CD1c-positive myeloid dendritic cell (primary cell): ENCODE measurements at regions not wholly inside any gene's neighbourhood (a gene's known extent, or its start where the extent isn't known, plus 50 kb on each side); places are given as distances from the start of the nearest gene placed in this dataset.
"Not testable (repeated sequence)": the region's sequence is repeated elsewhere in the genome, so short reads cannot be mapped to it uniquely, and the experiment has no call there.

Experiments
- DNase-seq: peaks from one replicate; pipeline ENCODE4 v3.0.0-alpha.2; 2016; ENCODE audit errors: extremely low spot score

DNA sequence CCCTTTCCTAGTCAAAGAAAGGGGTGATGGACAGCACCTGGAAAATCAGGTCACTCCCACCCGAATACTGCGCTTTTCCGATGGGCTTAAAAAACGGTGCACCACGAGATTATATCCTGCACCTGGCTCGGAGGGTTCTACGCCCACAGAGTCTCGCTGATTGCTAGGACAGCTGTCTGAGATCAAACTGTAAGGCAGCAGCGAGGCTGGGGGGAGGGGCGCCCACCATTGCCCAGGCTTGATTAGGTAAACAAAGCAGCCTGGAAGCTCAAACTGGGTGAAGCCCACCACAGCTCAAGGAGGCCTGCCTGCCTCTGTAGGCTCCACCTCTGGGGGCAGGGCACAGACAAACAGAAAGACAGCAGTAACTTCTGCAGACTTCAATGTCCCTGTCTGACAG lies 783.4 kb downstream of the NSUN3 start:
- not testable (repeated sequence) for DNase-seq

DNA sequence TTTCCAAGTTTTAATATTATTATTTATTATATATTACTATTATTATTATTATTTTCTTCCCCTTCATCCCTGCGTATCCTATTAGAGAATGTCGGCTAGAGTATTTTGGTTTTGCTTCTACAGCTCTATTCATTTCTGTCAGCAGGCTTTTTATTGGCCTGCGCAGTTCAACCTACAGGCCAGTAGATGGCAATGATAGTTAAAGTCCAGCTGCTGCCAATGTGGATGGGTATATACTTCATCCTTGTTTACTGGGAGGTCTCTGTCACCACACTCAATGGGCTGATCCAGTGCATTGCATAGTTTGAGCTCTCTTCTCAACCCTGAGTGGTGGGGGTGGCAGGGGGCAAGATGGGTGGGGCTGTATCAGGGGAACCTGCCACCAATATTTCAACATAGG lies 799.8 kb downstream of the NSUN3 start:
- DNase-seq, result no peak

- no peak for DNase-seq
These were observed 806.2 kb downstream of the NSUN3 start for GRCh38 chr3:94869059-94869547.

- DNase-seq, result no peak
These were observed 810.9 kb downstream of the NSUN3 start for GRCh38 chr3:94873751-94874150.

GRCh38 chr3:94875149-94875548 lies 812.3 kb downstream of the NSUN3 start:
- no peak for DNase-seq

- DNase-seq, result no peak
These were observed 824.2 kb downstream of the NSUN3 start for GRCh38 chr3:94887065-94887464.

DNA sequence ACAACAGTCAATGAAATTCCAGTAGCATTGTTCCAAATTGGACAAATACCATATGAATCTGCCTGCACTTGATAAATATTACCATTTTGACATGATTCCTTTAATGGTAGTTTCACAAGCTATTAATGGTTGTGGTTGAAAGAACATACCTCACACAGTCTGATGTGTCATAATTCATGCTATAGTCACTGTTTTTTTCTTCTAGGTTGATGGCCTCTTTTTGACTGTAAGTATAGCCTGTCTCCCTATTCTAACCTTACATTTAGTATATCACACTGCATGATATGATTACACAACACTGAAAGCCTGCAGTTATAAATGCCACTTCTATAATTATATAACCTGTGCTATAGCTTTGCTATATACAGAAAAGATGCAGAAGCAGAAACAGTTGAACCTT lies 834.1 kb downstream of the NSUN3 start:
- DNase-seq, result no peak

GRCh38 chr3:94904156-94904674 lies 841.4 kb downstream of the NSUN3 start:
- DNase-seq, result no peak

DNA sequence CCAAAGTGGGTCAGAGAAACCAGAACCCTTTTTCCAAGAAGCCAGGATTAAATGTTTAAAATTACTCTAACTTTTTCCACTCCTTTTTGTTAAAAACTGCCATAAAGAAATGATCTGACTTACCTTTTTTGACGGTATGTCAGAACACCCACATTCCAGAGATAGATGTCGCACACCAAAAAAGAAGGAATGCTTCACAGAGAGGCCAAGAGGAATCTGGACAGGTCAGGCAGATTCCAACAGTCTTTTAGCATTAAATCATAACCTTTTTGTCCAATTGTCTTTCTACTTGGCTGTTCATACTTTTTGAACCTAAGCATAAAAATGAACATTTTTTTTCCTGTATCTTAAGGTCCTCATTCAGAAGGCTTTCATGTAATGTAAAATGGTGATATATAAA lies 846.9 kb downstream of the NSUN3 start:
- DNase-seq, result no peak

DNA sequence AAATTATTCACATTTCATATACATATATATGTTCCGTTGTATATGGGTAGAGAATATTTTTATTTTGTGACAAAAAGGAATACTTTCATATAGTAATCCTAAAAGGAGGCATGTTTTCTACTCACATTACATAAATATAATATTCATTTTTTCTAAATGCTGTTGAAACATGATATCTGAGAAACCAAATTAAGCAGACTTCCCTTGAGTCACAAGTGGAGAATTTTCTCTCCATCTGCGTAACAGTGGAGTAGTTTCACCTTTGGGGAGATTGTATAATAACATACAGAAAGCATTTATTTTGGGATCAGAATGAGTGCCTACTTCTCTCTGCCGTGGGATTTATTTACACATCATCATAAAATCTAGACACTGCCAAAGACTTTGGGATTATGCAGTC lies 849.8 kb downstream of the NSUN3 start:
- no peak for DNase-seq

GRCh38 chr3:94927175-94927574 lies 864.3 kb downstream of the NSUN3 start:
- DNase-seq, result no peak

GRCh38 chr3:94928921-94929320 lies 866.1 kb downstream of the NSUN3 start:
- no peak for DNase-seq

DNA sequence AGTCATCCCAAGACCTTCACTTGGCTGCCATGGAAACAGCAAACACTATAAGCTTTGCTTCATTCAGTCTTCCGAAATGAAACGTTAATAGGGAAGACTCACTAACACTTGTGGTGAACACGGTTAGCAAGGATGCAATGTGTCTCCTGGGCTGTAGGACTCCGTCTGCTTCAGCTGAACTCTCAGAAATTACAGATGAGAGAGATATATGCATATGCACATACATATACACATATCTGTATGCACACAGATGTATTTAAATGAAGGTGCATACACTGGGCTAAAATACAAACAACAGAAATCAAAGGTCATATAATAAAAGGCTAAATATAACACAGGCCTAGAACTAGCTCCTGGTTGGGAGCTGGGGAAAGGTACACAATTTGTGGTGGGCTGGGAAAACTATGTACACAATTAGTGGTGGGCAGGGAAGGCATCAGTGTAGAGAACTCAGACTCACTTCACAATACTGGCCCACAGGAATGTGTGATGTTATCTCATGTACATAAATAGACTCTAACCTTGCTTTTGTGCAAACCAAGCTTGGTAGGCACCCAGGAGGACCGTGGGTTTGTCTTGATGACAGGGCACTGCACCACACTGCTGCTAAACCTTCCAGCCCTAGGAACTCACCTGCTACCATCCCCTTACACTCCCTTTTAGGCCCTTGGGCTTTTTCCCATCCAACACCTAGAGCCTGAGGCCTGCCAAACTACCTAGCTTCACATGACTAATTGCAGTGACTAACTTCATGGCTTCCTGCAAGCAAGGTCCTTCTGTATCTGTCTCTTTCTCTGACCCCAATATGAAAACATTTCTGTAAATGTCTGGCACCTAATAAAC lies 873.1 kb downstream of the NSUN3 start:
- no peak for DNase-seq

DNA sequence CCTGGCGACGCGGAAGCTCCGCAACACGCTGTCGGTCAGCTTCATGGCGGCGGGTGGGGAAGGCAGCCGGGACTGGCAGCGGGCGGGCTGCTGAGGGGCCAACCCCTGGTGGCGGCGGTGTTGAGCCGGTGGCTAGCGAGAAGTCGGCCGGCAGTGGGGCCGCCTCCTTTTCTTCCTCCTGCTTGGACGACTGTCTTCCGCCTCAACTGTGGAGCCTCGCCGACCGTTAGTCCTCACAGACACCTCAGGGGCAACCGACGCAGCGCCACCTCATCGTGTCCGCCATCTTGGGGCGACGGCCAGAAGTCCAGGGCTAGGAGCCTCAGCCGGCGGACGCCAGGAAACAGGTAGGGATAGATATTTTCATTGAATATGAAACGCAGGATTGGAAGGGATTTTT lies 875.1 kb downstream of the NSUN3 start:
- no peak for DNase-seq

DNA sequence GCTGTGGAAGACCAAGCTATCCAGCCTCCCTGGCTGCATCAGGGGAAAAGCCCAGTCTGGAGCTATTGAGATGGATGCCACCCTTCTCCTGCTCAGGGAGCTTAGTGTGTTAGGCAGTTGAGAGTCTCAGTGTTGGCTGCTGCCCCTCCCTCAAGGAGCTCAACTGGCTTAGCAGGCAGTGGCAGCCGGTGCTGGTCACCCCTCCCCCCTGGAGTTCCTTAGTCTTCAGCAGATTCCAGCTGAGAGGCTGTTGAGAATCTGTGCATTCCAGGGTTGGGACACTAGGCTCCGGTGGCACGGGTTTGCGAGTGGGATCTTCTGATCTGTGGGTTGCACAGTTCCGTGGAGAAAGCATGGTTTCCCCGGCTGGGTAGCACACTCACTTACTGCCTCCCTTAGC lies 883.8 kb downstream of the NSUN3 start:
- DNase-seq, result no peak

GRCh38 chr3:94961423-94962100 lies 898.7 kb downstream of the NSUN3 start:
- DNase-seq, result no peak

DNA sequence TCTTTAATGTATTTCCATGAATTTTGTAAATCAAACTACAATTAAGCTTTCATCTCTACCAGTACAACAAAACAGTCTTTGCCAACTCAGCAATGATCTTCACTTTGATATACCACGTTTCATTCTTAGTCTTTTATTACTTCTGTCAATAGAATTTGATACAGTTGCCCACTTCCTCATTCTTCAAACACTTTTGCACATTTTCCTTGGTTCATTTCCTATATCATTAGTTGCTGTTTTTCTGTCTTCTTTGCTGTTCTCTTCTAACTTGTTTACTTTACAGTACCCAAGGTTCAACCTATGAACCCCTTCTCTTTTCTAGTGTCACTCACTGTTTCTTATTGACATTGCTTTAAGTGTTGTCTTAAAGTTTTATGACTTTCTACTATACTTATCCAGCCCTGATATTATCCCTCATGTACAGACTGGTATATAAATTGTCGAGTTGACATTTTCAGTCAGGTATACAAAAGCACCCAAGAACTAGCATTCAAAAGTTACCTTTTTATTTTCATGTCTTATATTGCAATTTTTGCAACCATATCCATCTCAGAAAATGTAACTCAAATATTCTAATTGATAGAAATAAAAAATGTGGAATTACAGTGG lies 903.1 kb downstream of the NSUN3 start:
- no peak for DNase-seq

GRCh38 chr3:94967196-94967595 lies 904.3 kb downstream of the NSUN3 start:
- no peak for DNase-seq

- no peak for DNase-seq
These were observed 905.7 kb downstream of the NSUN3 start for GRCh38 chr3:94968519-94968918.

DNA sequence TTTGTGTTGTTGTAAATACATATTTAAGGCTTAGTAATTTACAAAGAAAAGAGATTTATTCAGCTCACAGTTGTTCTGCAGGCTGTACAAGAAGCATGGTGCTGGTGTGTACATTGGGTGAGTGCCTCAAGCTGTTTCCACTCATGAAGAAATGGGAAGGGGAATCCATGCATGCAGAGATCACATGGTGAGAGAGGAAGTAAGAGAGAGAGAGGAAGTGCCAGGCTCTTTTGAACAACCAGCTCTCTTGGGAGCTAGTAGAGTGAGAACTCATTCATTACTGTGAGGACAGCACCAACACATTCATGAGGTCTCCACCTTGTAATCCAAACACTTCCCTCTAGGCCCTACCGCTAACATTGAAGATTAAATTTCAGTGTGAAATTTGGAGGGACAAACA lies 909.2 kb downstream of the NSUN3 start:
- no peak for DNase-seq

DNA sequence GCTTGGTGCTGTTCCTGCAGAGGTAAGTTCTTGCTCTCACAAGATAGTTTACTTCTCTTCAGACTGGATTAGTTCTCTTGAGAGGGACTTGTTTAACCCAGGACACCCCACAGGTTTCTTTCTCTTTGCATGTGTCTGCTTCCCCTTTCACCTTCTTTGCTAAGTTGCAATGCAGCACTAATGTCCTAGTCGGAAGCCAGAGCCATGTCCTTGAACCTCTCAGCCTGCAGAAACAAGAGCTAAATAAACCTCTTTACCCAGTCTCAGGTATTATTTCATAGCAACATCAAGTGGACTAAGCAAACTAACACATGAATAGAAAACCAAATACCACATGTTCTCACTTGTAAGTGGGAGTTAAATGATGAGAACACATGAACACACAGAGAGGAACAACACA lies 915.2 kb downstream of the NSUN3 start:
- DNase-seq, result no peak

DNA sequence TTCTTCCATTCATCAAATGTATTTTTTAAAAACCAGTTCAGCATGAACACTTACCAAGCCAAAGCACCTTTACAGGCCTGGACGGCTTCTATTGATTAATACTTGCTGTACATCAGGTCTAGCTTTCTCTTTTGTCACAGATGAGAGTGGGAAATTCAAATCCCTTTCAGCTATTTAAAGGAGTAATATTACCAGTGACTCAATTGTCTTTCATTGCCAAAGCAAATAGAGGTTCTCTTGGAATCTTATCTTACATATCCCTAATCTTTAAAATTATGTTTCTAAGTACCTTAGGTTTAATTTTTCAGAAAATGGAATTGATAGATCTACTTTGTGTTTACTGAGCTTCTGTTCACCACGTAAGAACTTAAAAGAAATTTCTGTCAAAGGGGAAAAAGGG lies 922.9 kb downstream of the NSUN3 start:
- no peak for DNase-seq
